Neural cell (in vitro differentiated cells): ENCODE measurements at regions not wholly inside any gene's neighbourhood (a gene's known extent, or its start where the extent isn't known, plus 50 kb on each side); places are given as distances from the start of the nearest gene placed in this dataset.

ENCODE experiments used
- EZH2 ChIP-seq: fragments of 200-600, 300-800 bp; shearing (Covaris generic), sonication (generic); IDR thresholded peaks from 2 replicates; pipeline ENCODE4 v1.6.1; 2014; ENCODE audit warnings: antibody characterized with exemption, low read length, borderline replicate concordance, mild to moderate bottlenecking; ENCODE audit not compliant: insufficient read depth, poor library complexity, severe bottlenecking
- MXI1 ChIP-seq: fragments of 450-650 bp; conservative IDR thresholded peaks from 2 replicates; pipeline ENCODE4 v1.6.1; 2014; ENCODE audit warnings: antibody characterized with exemption, mild to moderate bottlenecking; ENCODE audit not compliant: poor library complexity, severe bottlenecking
- RAD21 ChIP-seq: fragments of 450-650 bp; conservative IDR thresholded peaks from 2 replicates; pipeline ENCODE4 v1.6.1; 2014; ENCODE audit warnings: antibody characterized with exemption, mild to moderate bottlenecking, moderate library complexity
- REST ChIP-seq: IDR thresholded peaks from 2 replicates; pipeline ENCODE4 v1.6.1; 2012; ENCODE audit warnings: borderline replicate concordance
- SMC3 ChIP-seq: fragments of 450-650 bp; conservative IDR thresholded peaks from 2 replicates; pipeline ENCODE4 v1.6.1; 2014; ENCODE audit warnings: antibody characterized with exemption, mild to moderate bottlenecking, moderate library complexity; ENCODE audit not compliant: poor library complexity
- TAF1 ChIP-seq: IDR thresholded peaks from 2 replicates; pipeline ENCODE4 v1.6.1; 2012; ENCODE audit warnings: low read depth
- TF ChIP-seq, protein P1 (sequence below): fragments of 450-650 bp; IDR thresholded peaks from 2 replicates; pipeline ENCODE4 v1.5.1; 2014; ENCODE audit warnings: antibody characterized with exemption, mild to moderate bottlenecking, moderate library complexity; ENCODE audit not compliant: poor library complexity, severe bottlenecking

DNA sequence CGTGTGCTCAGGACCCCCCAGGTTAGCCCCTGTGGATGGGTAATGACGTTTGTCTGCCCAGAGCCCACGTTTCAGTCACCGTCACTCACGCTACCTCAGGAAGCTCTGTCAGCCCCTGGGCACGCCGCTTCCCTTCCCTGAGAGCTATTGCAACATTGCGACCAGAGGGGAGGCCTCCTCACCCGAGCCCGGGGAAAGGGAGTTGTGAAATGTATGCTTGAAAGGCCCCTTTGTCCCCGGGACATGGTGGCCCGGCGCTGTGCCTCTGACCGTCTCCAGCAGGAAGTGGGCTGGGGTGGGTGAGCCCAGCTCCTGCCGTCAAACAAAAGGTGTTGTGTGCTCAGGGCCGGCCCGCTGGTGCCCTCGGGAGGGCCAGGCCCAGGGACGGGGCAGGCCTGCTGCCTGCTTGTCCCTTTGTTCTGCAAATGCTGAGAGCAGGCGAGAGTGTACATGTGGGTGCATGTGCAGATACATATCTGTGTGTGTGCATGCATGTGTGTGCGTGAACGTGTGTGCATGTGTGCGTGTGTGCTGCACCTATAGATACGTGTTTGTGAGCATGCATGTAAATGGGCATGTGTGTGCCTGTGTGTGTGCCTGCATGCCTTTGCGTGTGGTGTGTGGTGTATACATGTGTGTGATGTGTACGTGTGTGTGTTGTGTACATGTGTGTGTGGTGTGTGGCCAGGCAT is 1125.0 kb downstream of the BRD1 start:
- no peak for TF ChIP-seq SMC3
- TF ChIP-seq, protein P1, sequence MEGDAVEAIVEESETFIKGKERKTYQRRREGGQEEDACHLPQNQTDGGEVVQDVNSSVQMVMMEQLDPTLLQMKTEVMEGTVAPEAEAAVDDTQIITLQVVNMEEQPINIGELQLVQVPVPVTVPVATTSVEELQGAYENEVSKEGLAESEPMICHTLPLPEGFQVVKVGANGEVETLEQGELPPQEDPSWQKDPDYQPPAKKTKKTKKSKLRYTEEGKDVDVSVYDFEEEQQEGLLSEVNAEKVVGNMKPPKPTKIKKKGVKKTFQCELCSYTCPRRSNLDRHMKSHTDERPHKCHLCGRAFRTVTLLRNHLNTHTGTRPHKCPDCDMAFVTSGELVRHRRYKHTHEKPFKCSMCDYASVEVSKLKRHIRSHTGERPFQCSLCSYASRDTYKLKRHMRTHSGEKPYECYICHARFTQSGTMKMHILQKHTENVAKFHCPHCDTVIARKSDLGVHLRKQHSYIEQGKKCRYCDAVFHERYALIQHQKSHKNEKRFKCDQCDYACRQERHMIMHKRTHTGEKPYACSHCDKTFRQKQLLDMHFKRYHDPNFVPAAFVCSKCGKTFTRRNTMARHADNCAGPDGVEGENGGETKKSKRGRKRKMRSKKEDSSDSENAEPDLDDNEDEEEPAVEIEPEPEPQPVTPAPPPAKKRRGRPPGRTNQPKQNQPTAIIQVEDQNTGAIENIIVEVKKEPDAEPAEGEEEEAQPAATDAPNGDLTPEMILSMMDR = no peak
- no peak for TF ChIP-seq EZH2
- no peak for TF ChIP-seq MXI1
- TF ChIP-seq REST = no peak
- no peak for TF ChIP-seq RAD21
- no peak for TF ChIP-seq TAF1
